ENCODE measurements at regions not wholly inside any gene's neighbourhood (a gene's known extent, or its start where the extent isn't known, plus 50 kb on each side); places are given as distances from the start of the nearest gene placed in this dataset.

DNA sequence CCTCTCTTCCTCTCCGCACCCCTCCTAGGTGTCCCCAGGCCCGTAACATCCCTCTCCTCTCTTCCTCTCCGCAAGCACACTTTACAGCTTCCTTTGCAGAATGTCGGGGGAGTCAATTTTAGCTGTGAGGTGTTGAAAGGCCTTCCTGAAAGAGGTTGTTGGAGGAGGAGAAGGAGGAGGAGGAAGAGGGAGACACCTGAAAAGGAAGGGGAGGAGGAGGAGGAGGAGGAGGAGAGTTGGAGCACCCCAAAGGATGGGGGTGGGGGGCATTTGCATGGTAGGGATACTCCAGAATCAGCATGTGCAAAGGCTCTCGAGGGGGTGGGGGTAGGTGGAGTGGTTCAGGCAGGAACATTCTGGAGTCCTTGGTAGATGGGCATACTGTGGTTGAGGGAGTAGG is 1045.1 kb downstream of the TBC1D22A start:
- no peak for DNase-seq

DNA sequence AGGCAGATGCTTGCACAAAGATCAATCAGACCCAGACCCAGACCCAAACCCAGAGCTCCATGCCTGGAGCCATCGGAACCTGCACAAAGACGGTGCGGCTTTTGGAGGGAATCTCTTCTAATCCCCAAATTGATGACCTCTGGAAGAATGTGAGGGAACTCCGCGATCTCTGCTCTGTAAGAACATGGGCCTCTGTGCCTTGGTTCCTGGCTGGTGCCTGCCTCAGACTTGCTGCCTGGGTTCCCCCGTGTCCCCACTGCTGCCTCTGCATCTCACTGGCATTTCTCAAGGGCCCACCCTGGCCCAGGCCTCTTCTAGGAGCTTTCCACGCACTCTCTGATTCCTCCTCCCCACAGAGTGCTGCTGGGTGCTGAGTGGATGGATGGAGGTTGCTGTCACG is 1044.4 kb downstream of the TBC1D22A start:
- no peak for DNase-seq

DNA sequence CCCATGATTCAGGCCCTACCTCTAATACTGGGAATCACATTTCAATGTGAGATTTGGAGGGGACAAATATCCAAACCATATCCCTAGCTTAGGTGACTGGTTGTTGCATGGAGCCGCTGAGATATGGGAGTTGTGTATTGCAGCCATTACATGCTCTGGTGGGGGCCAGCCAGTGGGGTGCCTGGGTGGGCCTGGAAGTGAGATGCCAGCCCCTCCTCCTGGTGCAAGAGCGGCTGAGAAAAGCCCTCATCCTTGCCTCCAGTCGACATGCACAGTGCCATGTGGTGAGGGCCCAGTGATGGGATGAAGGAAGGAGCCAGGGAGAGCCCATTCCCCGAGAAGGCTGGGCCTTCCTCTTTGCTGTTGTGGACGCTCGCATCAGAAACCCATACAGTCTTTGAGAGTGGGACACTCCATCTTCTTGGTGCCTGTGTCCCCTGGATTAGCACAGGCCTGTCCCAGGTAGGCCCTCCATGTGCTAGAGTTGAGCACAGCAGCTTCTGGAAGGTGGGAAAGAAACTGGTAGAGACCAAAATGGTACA is 1043.0 kb downstream of the TBC1D22A start:
- no peak for DNase-seq

DNA sequence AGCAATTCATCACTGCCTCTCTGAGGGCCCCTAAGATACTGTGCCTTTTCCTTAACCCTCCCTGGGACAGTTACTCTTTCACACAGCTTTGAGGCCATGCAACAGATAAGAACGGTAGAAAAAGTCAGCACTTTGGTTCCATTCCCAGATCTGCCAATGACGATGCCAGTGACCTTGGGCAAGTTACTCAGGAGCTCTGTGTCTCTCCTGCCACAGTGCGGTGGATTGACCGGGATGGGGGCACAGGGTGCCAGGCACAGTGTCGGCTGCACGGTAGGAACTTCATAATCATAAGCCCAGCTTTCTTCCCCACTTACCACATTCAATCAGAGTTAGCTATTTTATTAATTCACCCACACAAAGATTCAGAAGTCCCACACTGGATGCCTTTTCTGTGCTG is 1041.8 kb downstream of the TBC1D22A start:
- no peak for DNase-seq

GRCh38 chr22:47802421-47802820 is 1040.0 kb downstream of the TBC1D22A start:
- DNase-seq = no peak

DNA sequence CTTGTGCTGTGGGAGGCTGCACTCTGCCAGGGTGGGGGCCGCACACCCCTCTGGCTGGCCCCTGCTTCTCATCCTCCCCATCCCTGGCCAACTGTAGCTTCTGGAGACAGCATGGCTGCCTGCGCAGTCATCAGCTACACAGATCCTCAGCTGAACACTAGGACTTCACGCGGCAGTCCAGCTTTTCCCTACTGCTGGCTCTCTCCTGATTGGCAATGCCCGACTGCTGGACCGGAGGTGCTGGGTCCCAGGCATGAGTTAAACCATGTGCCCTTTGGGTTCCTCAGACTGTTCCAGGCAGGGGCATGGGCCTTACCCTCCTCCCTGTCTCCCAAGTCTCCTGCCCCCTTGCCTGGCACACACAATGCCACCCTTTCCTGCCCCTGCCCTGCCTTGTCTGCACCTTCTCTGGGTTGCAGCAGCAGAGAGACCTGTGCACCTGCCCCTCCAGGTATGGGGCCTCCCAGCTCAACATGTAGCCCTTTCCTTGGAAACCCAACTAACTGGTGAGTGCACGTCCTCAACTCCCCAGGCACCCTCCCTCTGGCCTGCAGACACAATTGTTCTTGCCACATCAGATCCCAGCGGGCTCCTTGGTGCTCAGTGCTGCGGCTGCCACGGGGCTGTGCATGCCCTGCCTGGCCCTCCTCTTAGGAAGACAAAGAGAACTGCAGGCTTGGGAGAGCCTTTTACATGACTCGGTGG is 1039.2 kb downstream of the TBC1D22A start:
- no peak for DNase-seq

- DNase-seq = no peak
Measured at GRCh38 chr22:47798229-47798628, 1035.8 kb downstream of the TBC1D22A start.

GRCh38 chr22:47797342-47797945 is 1035.0 kb downstream of the TBC1D22A start:
- DNase-seq = no peak

GRCh38 chr22:47796128-47796908 is 1033.9 kb downstream of the TBC1D22A start:
- DNase-seq = no peak

- DNase-seq = no peak
Measured at GRCh38 chr22:47795477-47796127, 1033.2 kb downstream of the TBC1D22A start.

DNA sequence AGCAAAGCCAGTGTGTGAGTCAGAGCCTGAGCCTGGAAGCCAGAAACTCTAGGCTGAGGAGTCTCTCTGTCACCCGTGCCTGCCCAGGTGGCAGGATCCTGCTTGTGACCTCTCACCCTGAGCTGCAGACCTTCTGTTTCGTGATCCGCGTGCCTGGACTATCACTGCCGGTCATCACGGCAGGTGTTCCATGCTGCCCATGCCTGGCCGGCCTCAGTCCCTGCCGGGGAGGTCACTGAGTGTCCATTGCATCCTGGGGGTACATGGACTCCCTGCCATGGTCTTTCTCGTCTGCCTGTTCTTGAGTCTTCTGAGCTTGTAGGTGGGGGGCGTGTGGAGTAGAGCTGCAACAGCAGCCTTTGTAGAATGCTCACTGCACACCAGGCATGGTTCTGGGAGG is 1032.4 kb downstream of the TBC1D22A start:
- DNase-seq = no peak

- no peak for DNase-seq
Measured at GRCh38 chr22:47793304-47794101, 1031.1 kb downstream of the TBC1D22A start.

GRCh38 chr22:47789171-47789570 is 1026.7 kb downstream of the TBC1D22A start:
- DNase-seq = no peak

- DNase-seq = no peak
Measured at GRCh38 chr22:47788461-47788860, 1026.0 kb downstream of the TBC1D22A start.

GRCh38 chr22:47787501-47788227 is 1025.2 kb downstream of the TBC1D22A start:
- no peak for DNase-seq

- DNase-seq = no peak
Measured at GRCh38 chr22:47786650-47787290, 1024.3 kb downstream of the TBC1D22A start.

DNA sequence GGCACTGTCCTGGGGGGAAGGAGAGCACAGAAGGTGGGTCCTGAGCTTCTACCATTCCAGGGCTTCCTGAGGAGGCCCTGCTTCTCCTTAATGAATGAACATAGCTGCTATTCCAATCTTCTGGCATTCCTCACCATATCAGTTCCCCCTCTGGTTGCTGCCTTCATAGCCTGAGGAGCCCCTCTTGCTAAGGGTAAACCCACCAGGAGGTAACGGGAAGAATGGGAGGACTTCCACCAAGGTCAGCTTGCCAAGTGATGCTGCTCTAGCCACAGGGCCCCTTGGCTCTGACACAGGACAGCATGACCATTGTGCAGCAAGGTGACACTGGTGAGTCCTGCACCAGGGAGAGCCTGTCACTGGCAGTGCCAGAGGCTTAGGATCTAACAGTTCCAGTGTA is 1022.5 kb downstream of the TBC1D22A start:
- DNase-seq = no peak

- DNase-seq = no peak
Measured at GRCh38 chr22:47784367-47784983, 1022.0 kb downstream of the TBC1D22A start.

GRCh38 chr22:47783433-47784366 is 1021.2 kb downstream of the TBC1D22A start:
- DNase-seq = no peak
